ENCODE measurements at regions not wholly inside any gene's neighbourhood (a gene's known extent, or its start where the extent isn't known, plus 50 kb on each side); places are given as distances from the start of the nearest gene placed in this dataset.

DNA sequence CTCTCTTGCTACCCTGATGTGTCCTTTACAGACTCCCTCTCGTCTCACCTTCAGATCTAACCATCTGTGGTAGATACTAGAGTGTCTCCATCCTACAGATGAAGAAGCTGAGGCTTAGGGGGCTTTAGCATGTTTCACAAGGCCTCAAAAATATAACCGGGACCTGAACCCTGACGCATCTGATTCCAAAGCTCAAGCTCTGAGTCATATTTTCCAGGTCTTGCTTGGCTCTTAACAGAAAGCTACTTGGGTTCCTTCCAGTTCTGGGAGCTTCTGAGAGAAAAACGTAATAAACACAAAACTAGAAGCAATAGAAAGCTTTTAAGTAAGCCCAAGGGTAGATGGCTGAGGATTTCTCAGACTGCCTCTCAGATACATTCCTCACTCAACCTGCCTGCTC lies 224.3 kb upstream of the EEF2KMT start:
- no peak overlapping the region for H3K4me3 ChIP-seq (ENCODE audit: low read depth, low read length)
- ChIA-PET CTCF (no interaction called here), POLR2A (no interaction called here)
- TF ChIP-seq, protein P1, sequence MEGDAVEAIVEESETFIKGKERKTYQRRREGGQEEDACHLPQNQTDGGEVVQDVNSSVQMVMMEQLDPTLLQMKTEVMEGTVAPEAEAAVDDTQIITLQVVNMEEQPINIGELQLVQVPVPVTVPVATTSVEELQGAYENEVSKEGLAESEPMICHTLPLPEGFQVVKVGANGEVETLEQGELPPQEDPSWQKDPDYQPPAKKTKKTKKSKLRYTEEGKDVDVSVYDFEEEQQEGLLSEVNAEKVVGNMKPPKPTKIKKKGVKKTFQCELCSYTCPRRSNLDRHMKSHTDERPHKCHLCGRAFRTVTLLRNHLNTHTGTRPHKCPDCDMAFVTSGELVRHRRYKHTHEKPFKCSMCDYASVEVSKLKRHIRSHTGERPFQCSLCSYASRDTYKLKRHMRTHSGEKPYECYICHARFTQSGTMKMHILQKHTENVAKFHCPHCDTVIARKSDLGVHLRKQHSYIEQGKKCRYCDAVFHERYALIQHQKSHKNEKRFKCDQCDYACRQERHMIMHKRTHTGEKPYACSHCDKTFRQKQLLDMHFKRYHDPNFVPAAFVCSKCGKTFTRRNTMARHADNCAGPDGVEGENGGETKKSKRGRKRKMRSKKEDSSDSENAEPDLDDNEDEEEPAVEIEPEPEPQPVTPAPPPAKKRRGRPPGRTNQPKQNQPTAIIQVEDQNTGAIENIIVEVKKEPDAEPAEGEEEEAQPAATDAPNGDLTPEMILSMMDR (IDR thresholded peaks at IDR 0.05; ENCODE audit: insufficient read depth, low read length, missing control alignments) = no peak
- no peak for DNase-seq (ENCODE audit: low read depth, low spot score)

DNA sequence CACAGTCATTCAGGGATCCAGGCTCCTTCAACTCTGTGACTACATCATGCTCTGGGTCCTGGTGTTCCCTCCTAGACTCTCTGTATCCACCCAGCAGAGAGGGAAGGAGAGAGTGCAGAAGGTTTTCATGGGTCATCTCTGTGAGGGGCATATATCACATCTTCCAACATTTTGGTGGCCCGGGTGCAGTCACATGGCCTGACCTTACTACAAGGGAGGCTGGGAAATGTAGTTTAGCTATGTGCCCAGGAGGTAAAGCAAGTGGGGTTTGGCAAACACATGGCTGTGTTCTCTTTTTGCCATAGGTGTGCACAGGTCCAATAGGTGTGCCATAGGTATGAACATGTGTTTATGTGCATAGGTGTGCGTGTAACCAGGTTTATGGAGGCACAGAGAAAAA lies 222.2 kb upstream of the EEF2KMT start:
- H3K4me3 ChIP-seq (ENCODE audit: low read depth, low read length) = no peak overlapping the region
- TF ChIP-seq, protein P1 (IDR thresholded peaks at IDR 0.05; ENCODE audit: insufficient read depth, low read length, missing control alignments) = no peak
- ChIA-PET POLR2A (no interaction called here), CTCF (no interaction called here)
- DNase-seq (ENCODE audit: low read depth, low spot score) = no peak

DNA sequence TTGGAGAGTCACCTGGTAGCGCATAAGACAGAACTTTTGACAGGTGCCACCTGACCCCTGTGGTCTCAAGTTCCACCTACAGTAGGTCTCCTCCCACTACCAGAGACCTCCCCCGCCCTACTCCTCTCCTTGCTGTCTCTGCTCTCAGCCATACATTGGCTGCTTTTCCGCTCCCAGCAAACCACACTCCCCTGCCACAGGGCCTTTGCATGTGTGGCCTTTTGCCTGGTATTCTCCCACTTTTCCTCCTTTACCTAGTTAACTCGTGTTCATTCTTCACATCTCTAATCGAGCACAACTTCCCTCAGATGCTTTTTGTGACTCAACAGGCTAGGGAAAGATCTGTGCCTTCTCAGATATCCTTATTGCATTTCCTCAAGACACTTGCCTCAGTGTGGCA lies 218.3 kb upstream of the EEF2KMT start:
- no peak overlapping the region for H3K4me3 ChIP-seq (ENCODE audit: low read depth, low read length)
- TF ChIP-seq, protein P1 (IDR thresholded peaks at IDR 0.05; ENCODE audit: insufficient read depth, low read length, missing control alignments) = no peak
- ChIA-PET POLR2A (no interaction called here), CTCF (no interaction called here)
- DNase-seq (ENCODE audit: low read depth, low spot score) = no peak

DNA sequence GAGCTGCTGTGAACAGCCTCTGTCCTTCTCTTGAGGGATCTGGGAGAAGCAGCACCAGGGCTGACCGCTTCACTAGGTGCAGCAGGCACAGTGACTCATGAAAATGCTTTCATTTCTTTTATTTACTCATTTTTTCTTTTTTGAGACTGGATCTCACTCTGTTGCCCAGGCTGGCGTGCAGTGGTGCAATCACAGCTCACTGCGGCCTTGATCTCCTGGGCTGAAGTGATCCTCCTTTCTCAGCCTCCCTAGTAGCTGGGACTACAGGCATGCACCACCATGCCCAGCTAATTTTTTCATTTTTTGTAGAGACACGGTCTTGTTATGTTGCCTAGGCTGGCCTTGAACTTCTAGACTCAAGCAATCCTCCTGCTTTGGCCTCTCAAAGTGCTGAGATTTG lies 216.8 kb upstream of the EEF2KMT start:
- ChIA-PET CTCF (no interaction called here), POLR2A (no interaction called here)
- DNase-seq (ENCODE audit: low read depth, low spot score) = no peak
- TF ChIP-seq, protein P1 (IDR thresholded peaks at IDR 0.05; ENCODE audit: insufficient read depth, low read length, missing control alignments) = no peak
- H3K4me3 ChIP-seq (ENCODE audit: low read depth, low read length) = no peak overlapping the region

DNA sequence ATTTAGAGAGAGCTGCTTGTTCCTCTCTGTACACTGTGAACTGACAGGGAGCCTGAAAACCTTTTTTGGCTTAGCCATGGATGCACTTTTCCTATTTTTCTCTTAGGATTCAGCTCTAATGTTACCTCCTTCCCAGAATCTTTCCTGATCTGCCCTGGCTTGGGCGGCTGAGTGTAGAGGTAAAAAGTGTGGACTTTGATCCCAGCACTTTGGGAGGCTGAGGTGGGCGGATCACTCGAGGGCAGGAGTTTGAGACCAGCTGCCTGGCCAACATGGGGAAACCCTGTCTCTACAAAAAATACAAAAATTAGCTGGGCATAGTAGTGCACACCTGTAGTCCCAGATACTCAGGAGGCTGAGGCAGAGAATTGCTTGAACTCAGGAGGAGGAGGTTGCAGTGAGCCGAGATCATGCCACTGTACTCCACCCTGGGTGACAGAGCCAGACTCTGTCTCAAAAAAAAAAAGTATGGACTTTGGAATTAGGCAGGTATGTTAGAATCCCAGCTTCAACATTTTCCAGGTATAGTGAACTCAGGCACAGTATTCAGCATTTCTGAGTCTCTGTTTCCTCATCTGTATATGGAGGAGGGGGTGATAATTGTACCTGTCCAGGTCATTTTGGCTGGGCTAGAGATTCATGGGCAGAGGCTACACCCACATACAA lies 212.5 kb upstream of the EEF2KMT start:
- TF ChIP-seq, protein P1 (IDR thresholded peaks at IDR 0.05; ENCODE audit: insufficient read depth, low read length, missing control alignments) = no peak
- ChIA-PET POLR2A (no interaction called here), CTCF (no interaction called here)
- H3K4me3 ChIP-seq (ENCODE audit: low read depth, low read length) = no peak overlapping the region
- no peak for DNase-seq (ENCODE audit: low read depth, low spot score)

DNA sequence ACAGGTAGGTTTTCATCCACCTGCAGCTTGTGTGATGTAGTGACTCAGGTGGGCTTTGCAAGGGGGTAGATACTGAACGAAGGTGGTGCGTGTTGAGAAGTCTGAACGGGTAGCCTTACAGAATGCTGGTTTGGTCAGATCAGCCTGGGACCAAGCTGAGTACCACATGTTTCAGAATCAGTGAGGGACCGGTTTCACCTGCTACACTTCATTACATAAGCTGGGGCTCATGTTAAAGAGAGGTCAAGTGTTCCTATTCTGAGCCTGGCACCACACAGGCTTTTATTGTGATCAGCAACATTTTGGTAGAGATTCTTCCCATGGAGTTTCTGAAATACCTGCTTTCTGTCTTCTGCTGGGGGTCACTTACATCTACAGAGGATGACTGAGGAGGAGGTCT lies 207.4 kb upstream of the EEF2KMT start:
- TF ChIP-seq, protein P1 (IDR thresholded peaks at IDR 0.05; ENCODE audit: insufficient read depth, low read length, missing control alignments) = no peak
- no peak for DNase-seq (ENCODE audit: low read depth, low spot score)
- POLR2A ChIA-PET = no interaction called here

More for the DNA sequence above, 207.4 kb upstream of the EEF2KMT start:
- no peak overlapping the region for H3K4me3 ChIP-seq (ENCODE audit: low read depth, low read length)
- CTCF ChIA-PET = no interaction called here

Data from AG04449 (cell line).